GM04504 (cell line): ENCODE measurements at regions not wholly inside any gene's neighbourhood (a gene's known extent, or its start where the extent isn't known, plus 50 kb on each side); places are given as distances from the start of the nearest gene placed in this dataset.
"Not testable (repeated sequence)": the region's sequence is repeated elsewhere in the genome, so short reads cannot be mapped to it uniquely, and the experiment has no call there.

Experiments used
- DNase-seq: peaks from one replicate; pipeline ENCODE4 v3.0.0-alpha.2; 2012; ENCODE audit warnings: low read depth

DNA sequence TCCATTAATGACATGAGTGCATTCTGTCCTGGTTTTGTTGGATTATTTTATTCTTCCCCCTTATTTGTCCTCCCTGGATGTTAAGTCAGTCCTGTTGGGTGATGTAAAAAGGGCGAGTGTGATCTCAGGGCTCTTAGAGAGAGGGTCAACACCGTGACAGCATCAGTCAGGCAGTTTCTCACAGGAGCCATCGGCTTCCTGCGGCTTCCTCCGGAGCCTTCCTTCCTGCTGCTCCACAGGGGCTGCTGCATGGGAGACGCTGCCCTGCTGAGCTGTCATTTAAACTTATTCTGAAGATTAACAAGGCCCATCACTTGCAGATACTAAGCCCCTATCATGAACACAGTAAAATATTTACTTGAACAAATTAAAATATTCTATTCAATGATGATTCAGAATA, 211.3 kb downstream of the SPATA31A1 start:
- not testable (repeated sequence) for DNase-seq

DNA sequence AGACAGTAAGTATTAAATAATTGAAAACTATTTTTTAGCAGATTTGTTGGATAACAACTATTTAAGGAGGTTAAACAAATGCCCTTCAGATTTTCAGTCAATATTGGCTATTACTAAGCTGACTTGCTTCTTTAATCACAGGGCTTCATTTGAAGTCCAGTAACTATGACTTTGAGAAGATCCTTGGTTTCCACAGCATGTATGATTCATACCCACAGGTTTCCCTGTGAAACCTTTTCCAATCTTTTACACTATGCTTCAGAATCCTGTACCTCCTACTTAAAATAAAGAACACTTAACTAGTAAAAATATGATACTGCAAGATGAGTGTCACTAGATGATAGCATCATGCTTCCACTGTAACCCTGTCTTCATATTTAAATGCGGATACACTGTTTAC, 211.9 kb downstream of the SPATA31A1 start:
- DNase-seq: not testable (repeated sequence)

DNA sequence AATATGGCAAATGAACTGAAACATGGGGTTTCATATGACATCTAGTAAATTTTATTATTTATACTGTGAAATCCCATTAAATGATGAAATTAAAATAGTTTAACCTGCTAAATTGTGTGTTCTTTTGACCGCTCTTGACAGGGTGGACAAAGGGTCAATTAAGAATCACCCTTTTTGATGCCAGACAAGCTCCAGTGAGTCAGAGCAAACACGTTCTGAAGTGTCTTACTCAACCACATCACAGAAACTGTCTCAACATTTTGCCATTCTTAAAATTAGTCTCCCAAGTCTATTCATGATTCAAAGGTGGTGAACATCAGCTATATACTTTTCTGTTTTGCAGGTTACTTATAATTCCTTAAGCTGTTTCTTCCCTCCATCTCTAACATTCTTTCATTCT, 213.4 kb downstream of the SPATA31A1 start:
- not testable (repeated sequence) for DNase-seq

DNA sequence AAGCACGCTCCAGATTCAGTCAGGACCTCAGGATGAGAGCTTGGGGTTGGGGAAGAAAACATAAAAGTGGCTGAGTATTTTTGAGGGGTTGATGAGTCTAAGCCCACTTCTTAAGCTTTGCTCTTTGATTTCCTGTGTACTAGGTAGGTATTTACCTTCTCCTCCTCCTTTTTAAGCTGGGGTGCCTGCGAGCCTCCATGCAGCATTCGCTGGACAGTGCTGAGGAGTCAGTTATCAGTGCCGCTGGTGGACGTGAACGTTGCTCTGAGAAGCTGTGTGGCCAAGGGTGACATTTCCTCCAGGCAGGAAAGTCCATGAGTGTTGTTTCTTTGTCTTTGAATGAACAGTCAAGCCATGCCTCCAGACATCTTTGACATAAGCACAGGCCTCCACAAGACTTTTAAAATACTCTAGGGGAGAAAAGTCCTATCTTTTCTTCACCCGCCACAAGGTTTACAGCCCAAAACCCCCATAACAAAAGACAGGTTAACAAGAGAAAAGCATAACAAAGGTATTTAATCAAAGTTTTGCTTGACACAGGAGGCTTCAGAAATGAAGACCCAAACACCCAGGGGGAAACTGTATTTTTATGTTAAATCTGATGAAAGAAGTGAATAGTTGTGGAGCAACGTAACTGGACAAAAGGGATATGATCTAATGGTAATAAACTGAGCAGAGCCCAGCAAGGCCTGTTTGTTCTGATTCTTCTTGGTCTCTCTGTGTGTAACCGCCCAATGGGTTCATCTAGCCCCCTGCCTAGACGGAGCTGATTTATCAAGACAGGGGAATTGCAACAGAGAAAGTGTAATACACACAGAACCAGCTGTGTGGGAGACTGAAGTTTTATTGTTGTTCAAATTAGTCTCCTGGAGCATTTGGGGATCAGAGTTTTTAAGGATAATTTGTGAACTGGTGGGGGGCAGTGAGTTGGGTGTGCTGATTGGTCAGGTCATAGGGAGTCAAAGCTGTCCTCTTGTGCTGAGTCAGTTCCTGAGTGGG, 217.9 kb downstream of the SPATA31A1 start:
- DNase-seq: not testable (repeated sequence)

DNA sequence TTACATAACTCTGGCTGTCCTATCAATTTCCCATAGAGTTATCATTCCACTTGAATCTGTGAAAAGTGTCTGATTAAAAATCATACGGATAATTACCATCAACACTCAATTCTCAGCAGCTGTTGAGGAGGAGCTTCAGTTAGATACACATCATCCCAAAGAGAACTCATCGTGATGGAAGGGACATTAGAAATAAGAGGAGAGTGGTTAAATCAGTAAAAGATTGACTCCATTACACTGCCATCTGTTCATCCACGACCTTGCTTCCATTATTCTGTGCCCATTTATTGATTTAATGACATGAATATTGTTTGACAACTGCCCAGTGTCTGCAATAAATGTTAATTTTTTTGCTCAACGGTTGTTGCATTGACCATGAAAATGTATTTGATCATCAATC, 223.5 kb downstream of the SPATA31A1 start:
- not testable (repeated sequence) for DNase-seq

DNA sequence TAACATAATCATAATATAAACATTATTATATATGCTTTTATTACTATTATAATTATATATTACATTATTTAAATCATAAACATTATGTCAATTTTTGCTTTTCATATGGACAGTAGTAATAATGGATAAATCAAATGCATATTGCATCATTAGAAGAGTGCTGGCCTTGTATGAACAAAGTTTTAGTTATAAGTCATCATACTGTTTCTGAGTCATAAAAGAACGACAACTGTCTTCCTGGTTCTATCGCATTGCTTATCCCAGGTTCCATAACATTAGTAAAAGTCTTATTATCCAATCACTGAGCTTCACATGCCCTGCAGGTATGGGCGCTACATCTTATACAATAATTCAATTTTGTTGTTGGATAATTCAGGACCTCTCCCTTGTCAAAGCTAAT, 225.8 kb downstream of the SPATA31A1 start:
- not testable (repeated sequence) for DNase-seq

DNA sequence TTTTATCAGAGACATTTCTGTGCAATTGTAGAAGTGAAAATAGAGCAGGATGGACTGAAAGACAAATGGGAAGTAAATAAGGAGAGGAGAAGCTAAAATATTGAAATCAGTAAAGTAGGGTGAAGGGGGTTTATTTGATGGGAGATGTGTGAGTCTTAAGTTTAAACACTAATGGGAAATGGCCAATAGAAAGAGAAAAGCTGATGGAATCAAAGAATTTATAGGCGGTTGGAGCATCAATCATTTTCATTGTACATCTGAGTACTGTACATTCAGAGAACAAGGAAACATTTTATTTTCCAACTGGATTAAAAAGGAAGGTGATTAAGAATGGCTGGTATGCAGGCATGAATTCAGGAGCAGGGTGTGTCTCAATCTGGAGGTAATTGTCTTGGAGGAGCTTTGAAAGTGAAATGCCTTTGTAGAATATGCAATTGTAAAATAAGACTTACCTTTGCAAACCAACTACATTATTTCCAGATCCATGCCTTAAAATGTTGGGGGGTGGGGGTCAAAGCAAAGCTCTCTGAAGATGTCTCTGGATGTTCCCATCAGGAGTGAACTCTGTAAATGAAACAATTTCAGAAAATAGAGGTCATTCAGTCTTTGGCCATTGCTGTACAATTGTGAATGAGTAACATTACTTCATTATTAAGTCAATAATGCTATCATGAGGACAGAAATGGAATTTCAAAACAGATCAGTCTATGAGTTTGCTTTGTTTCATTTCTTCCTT, 227.4 kb downstream of the SPATA31A1 start:
- not testable (repeated sequence) for DNase-seq

DNA sequence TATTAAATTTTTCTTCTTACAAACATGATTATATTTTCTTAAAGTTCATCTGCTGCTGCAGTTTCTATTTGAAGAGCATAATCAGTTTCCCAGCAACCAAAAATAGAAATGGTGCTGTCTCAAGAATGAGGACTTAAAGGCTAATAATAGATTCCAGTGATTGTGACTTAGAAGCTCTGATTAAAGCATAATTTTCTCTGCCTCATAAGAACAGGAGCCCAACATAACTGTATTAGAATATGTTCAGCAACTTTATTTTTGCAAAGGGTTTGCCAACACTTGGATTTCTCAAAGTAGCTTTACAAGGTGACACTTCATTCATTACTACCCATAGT, 227.9 kb downstream of the SPATA31A1 start:
- not testable (repeated sequence) for DNase-seq

DNA sequence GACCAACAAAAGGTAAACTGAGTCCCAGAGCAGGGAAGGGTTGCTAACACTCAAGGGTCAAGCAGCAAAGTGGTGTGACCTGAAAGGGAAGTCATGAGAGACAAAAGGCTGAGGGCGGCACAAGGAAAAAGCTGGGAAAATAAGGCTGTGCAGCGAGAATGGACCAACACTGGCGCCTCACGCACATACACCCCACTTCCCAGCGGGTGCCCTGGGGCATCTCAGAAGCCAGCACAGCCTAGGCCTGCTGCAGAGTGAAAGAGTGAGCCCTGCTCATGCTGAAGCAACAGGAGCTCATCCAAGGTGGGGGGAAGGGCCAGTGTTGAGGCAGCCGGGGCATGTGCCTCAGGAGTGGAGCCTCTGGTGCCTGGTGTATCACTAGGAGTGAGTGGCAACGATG, 229.8 kb downstream of the SPATA31A1 start:
- not testable (repeated sequence) for DNase-seq

DNA sequence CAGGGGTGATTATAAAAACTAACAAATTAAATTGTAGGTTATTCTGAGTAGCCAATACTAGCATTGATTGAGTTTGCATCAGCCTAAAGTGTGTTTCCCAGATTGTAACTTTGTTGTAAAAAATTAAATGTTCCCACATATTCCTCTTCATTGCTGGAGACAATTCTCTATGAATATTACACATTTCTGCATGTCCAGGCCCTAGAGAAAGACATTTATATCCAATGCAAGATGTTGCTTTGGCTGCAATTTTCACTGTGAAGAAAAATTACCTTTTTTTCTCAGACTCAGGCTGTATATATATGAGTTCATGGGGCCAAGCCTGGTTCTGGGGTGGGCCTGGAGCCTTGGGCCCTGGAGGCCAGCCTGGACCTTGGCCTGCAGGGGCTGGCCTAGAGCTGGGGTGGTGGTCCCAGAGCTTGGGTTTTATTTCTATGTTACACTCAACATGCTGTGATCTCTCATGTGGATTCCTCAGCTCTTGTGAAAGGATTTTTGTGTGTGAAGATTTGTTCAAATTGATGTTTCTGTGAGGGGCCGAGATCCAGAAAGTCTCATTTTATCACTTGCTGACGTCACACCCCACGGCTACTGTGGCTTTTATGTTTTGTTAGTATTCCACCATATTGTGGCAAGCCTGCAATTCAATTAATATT, 232.5 kb downstream of the SPATA31A1 start:
- no peak for DNase-seq

DNA sequence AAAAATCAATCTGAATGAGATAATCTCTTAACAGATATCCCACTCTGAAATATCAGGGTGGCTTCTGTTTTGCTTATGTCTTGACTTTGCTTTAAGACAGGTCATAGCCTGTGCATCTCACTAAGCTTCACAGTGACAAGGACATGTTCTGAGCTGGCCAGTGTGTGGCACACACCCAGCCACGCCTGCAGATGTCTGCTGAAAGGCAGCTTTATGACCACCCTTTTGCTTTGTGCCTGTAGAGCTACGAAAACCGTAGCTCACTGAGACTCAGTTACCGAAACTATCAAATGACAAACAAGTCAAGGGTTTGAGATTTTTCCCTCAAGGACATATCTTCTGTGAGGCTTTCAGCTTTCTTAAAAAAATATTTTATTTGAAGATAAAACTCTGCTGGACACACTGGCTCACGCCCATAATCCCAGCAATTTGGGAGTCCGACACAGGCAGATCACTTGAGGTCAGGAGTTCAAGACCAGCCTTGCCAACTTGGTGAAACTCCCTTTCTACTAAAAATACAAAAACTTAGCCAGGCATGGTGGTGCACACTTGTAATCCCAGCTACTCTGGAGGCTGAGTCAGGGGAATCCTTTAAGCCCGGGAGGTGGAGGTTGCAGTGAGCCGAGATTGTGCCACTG, 233.2 kb downstream of the SPATA31A1 start:
- DNase-seq: no peak

DNA sequence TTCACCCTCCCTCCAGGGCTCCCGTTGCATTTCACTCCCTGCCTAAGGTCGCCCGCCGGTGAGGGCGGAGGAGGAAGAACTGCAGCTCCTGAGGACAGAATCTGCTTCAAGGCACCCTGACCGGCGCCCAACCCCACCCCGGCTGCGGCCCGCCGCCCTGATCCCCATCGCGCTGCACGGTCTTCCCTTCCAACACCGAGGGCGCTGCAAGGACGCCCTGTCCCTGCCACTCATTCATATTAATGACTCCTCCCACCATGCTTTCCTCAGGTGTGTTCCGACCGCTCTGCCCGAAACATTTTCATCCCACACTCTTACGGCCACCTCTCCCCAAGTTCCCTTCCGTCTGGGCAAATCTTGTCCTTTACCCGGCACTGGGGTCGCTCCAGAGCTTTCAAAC, 248.6 kb downstream of the SPATA31A1 start:
- DNase-seq: not testable (repeated sequence)

DNA sequence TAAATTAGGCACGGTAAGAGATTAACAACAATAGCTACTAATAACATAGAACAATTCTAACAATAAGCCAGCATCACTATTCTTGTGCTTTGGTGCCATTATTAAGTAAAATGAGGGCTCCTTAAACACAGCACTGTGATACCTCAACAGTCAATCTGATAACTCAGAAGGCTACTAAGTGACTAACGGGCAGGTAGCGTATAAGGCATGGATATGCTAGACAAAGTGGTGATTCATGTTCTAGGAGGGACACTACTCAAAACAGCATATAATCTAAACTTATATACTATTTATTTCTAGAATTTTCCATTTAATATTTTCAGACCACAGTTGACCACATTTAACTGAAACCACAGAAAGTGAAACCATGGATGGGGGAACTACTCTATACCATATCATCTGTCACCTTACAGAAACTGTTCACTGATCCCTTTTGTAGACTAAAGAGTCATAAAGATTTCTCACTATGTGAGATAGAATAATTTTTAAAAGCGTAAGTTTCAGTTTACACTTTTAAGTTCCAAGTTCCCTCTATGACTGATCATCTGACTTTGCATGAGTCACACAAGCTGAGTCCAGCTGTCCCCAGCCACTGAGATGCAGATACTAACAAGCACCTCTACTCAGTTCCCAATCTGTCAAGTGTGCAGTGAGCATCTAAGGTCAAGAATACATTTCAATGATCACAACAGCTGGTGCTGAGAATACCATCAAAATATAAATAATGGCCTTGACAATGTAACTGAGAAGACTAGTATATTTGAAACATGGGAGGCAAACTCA, 256.2 kb downstream of the SPATA31A1 start:
- not testable (repeated sequence) for DNase-seq

DNA sequence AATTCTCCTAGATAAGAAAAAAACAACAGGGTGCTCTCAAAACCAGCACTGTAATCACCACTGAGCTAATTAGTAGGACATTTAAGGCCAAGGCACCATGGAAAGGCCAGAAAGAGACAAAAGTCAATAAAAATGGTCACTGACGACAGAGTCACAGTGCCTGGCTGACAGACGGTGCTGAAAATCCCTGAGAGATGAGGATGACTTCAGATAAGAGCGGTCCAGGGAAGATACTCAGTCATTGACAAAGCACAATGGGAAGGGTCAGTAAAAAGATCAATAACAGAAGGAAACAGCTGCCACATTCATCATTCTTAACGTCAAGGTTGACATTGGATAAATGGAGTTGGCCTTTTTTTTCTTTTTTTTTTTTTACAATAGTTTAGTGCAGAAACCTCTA, 261.0 kb downstream of the SPATA31A1 start:
- DNase-seq: not testable (repeated sequence)

DNA sequence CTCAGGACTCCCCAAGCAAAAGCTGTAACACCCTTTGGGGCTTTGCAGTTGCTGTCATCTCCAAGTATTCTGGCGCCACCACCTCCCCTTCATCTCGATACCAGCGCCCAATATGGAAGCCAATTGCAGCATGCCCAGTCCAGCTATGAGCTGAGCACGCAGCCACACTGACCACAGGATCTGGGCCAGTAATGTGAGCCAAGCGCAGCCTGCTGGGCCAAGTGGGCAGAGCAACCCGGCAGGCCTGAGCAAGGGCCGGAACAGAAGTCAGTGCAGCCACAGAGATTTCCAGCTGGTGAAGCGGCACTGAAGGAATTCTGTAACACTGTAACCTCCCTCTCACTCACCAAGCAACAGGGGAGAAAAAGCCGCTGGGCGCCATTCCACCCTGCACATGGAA, 268.6 kb downstream of the SPATA31A1 start:
- not testable (repeated sequence) for DNase-seq

DNA sequence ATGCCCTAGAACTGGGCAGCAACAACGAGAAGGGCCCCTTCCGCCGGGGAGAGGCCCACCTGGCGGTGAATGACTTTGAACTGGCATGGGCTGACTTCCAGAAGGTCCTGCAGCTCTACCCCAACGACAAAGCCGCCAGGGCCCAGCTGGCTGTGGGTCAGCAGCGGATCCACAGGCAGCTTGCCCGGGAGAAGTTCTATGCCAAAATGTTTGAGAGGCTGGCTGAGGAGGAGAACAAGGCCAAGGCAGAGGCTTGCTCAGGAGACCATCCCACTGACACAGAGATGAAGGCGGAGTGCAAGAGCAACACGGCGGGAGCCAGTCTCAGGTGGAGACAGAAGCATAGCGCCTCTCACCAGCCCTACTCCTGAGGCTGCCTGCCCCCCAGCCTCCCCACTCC, 276.6 kb downstream of the SPATA31A1 start:
- DNase-seq: not testable (repeated sequence)

DNA sequence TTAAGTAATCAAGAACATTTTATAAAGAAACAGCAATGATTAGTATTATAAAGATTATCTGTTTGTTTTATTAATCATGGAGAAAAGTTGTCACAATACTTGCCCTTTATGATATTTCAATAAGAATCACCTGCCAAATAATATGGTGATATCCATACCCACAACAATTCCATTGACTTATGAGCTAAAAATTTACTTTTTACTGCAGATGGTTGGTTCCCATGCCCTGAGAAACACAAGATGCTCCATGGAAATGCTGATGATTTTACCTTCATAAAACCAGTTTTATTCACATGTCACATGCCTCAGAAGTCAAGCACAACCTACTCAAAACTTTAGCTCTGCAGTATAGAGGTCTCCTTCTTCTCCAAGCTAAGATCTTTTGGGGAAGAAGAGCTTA, 293.6 kb downstream of the SPATA31A1 start:
- not testable (repeated sequence) for DNase-seq

DNA sequence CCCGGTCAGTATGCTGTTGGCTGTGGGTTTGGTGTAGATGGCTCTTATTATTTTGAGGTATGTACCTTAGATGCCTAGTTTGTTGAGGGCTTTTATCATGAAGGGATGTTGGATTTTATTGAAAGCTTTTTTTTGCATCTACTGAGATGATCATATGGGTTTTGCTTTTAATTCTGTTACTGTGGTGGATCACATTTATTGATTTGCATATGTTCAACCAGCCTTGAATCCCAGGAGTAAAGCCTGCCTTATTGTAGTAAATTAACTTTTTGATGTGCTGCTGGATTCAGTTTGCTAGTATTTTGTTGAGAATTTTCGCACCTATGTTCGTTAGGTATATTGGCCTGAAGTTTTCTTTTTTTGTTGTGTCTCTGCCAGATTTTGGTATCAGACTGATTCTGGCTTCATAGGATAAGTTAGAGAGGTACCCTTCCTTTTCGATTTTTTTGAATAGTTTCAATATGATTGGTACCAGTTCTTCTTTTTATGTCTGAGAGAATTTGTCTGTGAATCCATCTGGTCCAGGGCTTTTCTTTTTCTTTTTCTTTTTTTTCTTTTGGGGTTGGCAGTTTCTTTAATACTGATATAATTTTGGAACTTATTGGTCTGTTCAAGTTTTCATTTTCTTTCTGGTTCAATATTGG, 301.6 kb downstream of the SPATA31A1 start:
- not testable (repeated sequence) for DNase-seq

DNA sequence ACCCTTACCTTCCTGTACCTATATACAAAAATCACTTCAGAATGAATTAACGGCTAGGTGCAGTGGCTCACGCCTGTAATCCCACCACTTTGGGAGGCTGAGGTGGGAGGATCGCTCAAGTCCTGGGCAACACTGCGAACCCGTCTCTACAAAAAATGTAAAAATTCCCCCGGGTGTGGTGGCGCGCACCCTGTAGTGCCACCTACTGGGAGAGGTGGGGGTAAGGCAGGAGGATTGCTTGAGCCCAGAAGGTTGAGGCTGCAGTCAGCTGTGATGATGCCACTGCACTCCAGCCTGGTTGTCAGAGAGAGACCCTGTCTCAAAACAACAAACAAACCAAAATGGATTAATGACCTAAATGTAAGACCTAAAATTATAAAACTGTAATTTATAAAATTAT, 307.6 kb downstream of the SPATA31A1 start:
- not testable (repeated sequence) for DNase-seq

DNA sequence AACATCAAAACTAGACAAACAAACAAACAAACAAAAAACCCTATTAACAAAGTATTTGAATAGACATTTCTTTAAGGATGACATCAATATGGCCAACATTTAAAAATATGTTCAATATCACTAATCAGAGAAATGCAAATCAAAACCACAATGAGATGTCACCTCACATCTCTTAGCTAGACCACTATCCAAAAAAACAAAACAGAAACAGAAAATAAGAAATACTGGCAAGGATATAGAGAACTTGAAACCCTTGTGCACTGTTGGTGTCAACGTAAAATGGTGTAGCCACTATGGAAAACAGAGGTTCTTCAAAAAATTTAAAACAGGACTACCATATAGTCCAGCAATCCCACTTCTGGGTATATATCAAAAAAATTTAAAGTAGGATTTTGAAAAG, 308.2 kb downstream of the SPATA31A1 start:
- not testable (repeated sequence) for DNase-seq

DNA sequence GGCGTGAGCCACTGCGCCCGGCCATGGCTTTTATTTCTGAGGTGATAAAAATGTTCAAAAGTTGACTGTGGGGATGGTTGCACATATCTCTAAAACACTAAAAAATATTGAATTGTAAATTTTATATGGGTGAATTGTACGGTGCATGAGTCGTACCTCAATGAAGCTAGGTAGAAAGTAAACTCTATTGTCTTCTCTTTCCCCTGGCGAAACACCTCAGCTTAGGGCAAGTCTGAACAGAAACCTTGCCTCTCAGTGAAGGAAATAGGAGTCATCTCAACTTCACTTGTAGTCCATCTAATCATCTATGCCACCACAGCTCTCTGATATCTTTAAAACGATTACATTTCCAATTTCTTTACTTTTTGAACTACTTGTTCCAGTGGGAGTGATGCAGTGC, 309.6 kb downstream of the SPATA31A1 start:
- not testable (repeated sequence) for DNase-seq
